Liver (tissue), 8 donors: ENCODE measurements at regions not wholly inside any gene's neighbourhood (a gene's known extent, or its start where the extent isn't known, plus 50 kb on each side); places are given as distances from the start of the nearest gene placed in this dataset.
A peak's percentile ranks its signal among the peaks of the same experiment; 100 is the strongest.

Experiments used
- DNase-seq: peaks from one replicate; pipeline ENCODE4 v3.0.0-alpha.2; 2017; ENCODE audit warnings: low spot score
- H3K27ac ChIP-seq, 2 donors: one replicate each; pipeline ENCODE4 v1.7.0; 2013; ENCODE audit warnings: inconsistent platforms in 2 of 2, low read length in 2 of 2, control low read depth in 1 of 2, low read depth in 1 of 2, mild to moderate bottlenecking in 1 of 2
- H3K27me3 ChIP-seq, 4 donors: one replicate each; pipeline versions ENCODE4 v1.6.1 to v1.7.0; 2013; ENCODE audit warnings: low read length in 3 of 4, inconsistent platforms in 1 of 4, mild to moderate bottlenecking in 1 of 4, moderate library complexity in 1 of 4; ENCODE audit not compliant: control insufficient read depth in 4 of 4, insufficient read depth in 4 of 4
- H3K36me3 ChIP-seq, 4 donors: one replicate each; pipeline versions ENCODE4 v1.6.1 to v1.7.0; 2013; ENCODE audit warnings: low read length in 3 of 4, mild to moderate bottlenecking in 3 of 4, low read depth in 1 of 4, moderate library complexity in 1 of 4; ENCODE audit not compliant: control insufficient read depth in 4 of 4, insufficient read depth in 3 of 4
- H3K4me1 ChIP-seq, 4 donors: one replicate each; pipeline versions ENCODE4 v1.6.1 to v1.7.0; 2013; ENCODE audit warnings: low read length in 3 of 4, mild to moderate bottlenecking in 3 of 4, moderate library complexity in 1 of 4; ENCODE audit not compliant: control insufficient read depth in 4 of 4, insufficient read depth in 4 of 4
- H3K4me3 ChIP-seq, 3 donors: one replicate each; pipeline versions ENCODE4 v1.6.1 to v1.7.0; 2013; ENCODE audit warnings: low read length in 3 of 3, control low read depth in 1 of 3, low read depth in 1 of 3, mild to moderate bottlenecking in 1 of 3
- H3K9ac ChIP-seq, 2 donors: one replicate each; pipeline ENCODE4 v1.7.0; 2013; ENCODE audit warnings: low read length in 2 of 2, mild to moderate bottlenecking in 2 of 2, moderate library complexity in 2 of 2, control low read depth in 1 of 2, low read depth in 1 of 2
- H3K9me3 ChIP-seq, 4 donors: one replicate each; pipeline versions ENCODE4 v1.6.1 to v1.7.0; 2013; ENCODE audit warnings: low read length in 3 of 4; ENCODE audit not compliant: control insufficient read depth in 4 of 4
- FOXA1 ChIP-seq: IDR thresholded peaks from 2 replicates; pipeline ENCODE4 v1.6.1; 2016; ENCODE audit warnings: antibody characterized with exemption
- FOXA2 ChIP-seq: IDR thresholded peaks from 2 replicates; pipeline ENCODE4 v1.6.1; 2016; ENCODE audit warnings: antibody characterized with exemption
- GABPA ChIP-seq, 2 donors: IDR thresholded peaks in 1 of 2; conservative IDR thresholded peaks in 1 of 2; 2 replicates each; pipeline ENCODE4 v1.6.1; 2016; ENCODE audit warnings: antibody characterized with exemption in 2 of 2, mild to moderate bottlenecking in 1 of 2, moderate library complexity in 1 of 2
- HNF4A ChIP-seq, 2 donors: conservative IDR thresholded peaks; 2 replicates each; pipeline ENCODE4 v1.6.1; 2016; ENCODE audit warnings: antibody characterized with exemption in 2 of 2, mild to moderate bottlenecking in 2 of 2
- HNF4G ChIP-seq: IDR thresholded peaks from 2 replicates; pipeline ENCODE4 v1.6.1; 2016; ENCODE audit warnings: antibody characterized with exemption
- JUND ChIP-seq, 2 donors: IDR thresholded peaks; 2 replicates each; pipeline ENCODE4 v1.6.1; 2016; ENCODE audit warnings: antibody characterized with exemption in 2 of 2
- NR2F2 ChIP-seq: IDR thresholded peaks from 2 replicates; pipeline ENCODE4 v1.6.1; 2016; ENCODE audit warnings: antibody characterized with exemption
- RAD21 ChIP-seq, 2 donors: IDR thresholded peaks; 2 replicates each; pipeline ENCODE4 v1.6.1; 2016; ENCODE audit warnings: antibody characterized with exemption in 2 of 2, mild to moderate bottlenecking in 2 of 2
- RXRA ChIP-seq, 2 donors: IDR thresholded peaks; 2 replicates each; pipeline ENCODE4 v1.6.1; 2017 to 2018; ENCODE audit warnings: antibody characterized with exemption in 2 of 2, mild to moderate bottlenecking in 1 of 2
- SP1 ChIP-seq: IDR thresholded peaks from 2 replicates; pipeline ENCODE4 v1.6.1; 2018; ENCODE audit warnings: antibody characterized with exemption, mild to moderate bottlenecking
- YY1 ChIP-seq: IDR thresholded peaks from 2 replicates; pipeline ENCODE4 v1.6.1; 2016; ENCODE audit warnings: antibody characterized with exemption, mild to moderate bottlenecking
- WGBS: extraction: QIAGEN DNeasy Blood & Tissue Kit; methylation state at CpG from one replicate; pipeline ENCODE4 v1.1.7; 2013; 5-methylcytosine and 5-hydroxymethylcytosine counted together
- TF ChIP-seq, protein P1 (sequence below): IDR thresholded peaks from 2 replicates; pipeline ENCODE4 v1.6.1; 2016; ENCODE audit warnings: antibody characterized with exemption
- TF ChIP-seq, protein P2 (sequence below): fragments of 150-350 bp; IDR thresholded peaks from 2 replicates; pipeline ENCODE4 v1.5.1; 2017; ENCODE audit warnings: improper control_type of control experiment, low read depth, low read length; ENCODE audit not compliant: missing input control
- TF ChIP-seq, protein P3 (sequence below): IDR thresholded peaks from 2 replicates; pipeline ENCODE4 v1.6.1; 2016; ENCODE audit warnings: antibody characterized with exemption
- TF ChIP-seq, protein P4 (sequence below): IDR thresholded peaks from 2 replicates; pipeline ENCODE4 v1.6.1; 2016; ENCODE audit warnings: antibody characterized with exemption
- donor health status: healthy.
- donor health status: healthy.
- donor health status: healthy.
- donor health status: healthy.
- donor health status: healthy.

DNA sequence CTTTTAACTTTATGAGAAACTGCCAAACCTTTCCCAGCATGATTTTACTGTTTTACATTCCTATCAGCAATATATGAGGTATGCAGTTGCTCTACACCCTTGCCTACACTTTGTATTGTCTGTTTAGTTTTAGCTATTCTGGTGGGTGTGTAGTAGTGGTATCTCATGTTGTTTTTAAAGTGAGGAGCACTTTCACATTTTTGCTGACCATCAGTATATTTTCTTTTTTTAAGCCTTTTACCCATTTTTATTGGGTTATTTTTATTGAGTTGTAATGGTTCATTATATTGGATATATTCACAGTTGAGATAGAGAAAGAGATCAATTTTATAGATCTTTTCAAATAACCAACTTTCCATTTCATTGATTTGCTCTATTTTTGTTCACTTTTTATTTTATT lies 102.4 kb downstream of the BARX1 start:
- no peaks in the 10 kb centered on the region for H3K36me3 ChIP-seq
- H3K4me3 ChIP-seq = no peak overlapping the region
- peaks cover 0 to 4% (median 1%) of the 10 kb centered on the region in 4 donors for H3K27me3 ChIP-seq
- no peak overlapping the region for H3K9ac ChIP-seq
- H3K4me1 ChIP-seq = no peaks in the 10 kb centered on the region
- TF ChIP-seq NR2F2 (no peak), SP1 (no peak), FOXA1 (no peak), FOXA2 (no peak), HNF4A (conservative IDR thresholded peaks at IDR 0.05) (no peak), RAD21 (IDR thresholded peaks at IDR 0.05) (no peak)
- TF ChIP-seq, protein P1, sequence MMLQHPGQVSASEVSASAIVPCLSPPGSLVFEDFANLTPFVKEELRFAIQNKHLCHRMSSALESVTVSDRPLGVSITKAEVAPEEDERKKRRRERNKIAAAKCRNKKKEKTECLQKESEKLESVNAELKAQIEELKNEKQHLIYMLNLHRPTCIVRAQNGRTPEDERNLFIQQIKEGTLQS = no peak
- no peak overlapping the region for H3K27ac ChIP-seq
- DNase-seq = no peak
- peaks cover 0 to 9% (median 3%) of the 10 kb centered on the region in 4 donors for H3K9me3 ChIP-seq

DNA sequence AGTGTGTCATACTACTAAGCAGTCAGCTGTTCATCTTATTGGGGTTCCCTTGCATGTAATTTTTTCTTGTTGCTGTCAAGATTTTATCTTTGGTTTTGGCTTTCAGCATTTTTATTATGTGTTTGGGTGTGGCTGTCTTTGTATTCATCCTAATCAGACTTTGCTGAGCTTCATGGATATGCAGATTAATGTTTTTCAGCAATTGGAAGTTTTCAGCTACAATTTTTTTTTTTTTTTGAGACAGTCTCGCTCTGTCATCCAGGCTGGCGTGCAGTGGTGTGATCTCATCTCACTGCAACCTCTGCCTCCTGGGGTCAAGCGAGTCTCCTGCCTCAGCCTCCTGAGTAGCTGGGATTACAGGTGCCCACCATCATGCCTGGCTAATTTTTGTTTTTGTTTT lies 108.8 kb downstream of the BARX1 start:
- no peak overlapping the region for H3K9ac ChIP-seq
- 87% methylated on average over 3 of the region's 3 CpGs for WGBS
- no peak overlapping the region for H3K27ac ChIP-seq
- DNase-seq = no peak
- no peak overlapping the region for H3K4me3 ChIP-seq
- peaks cover 2 to 7% (median 4%) of the 10 kb centered on the region in 4 donors for H3K9me3 ChIP-seq
- H3K27me3 ChIP-seq = peaks cover 0 to 3% (median 0%) of the 10 kb centered on the region in 4 donors
- TF ChIP-seq HNF4G = no peak
- TF ChIP-seq, protein P2, sequence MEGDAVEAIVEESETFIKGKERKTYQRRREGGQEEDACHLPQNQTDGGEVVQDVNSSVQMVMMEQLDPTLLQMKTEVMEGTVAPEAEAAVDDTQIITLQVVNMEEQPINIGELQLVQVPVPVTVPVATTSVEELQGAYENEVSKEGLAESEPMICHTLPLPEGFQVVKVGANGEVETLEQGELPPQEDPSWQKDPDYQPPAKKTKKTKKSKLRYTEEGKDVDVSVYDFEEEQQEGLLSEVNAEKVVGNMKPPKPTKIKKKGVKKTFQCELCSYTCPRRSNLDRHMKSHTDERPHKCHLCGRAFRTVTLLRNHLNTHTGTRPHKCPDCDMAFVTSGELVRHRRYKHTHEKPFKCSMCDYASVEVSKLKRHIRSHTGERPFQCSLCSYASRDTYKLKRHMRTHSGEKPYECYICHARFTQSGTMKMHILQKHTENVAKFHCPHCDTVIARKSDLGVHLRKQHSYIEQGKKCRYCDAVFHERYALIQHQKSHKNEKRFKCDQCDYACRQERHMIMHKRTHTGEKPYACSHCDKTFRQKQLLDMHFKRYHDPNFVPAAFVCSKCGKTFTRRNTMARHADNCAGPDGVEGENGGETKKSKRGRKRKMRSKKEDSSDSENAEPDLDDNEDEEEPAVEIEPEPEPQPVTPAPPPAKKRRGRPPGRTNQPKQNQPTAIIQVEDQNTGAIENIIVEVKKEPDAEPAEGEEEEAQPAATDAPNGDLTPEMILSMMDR = no peak
- no peak for TF ChIP-seq RAD21 (IDR thresholded peaks at IDR 0.05)
- H3K36me3 ChIP-seq = no peaks in the 10 kb centered on the region
- H3K4me1 ChIP-seq = no peaks in the 10 kb centered on the region

DNA sequence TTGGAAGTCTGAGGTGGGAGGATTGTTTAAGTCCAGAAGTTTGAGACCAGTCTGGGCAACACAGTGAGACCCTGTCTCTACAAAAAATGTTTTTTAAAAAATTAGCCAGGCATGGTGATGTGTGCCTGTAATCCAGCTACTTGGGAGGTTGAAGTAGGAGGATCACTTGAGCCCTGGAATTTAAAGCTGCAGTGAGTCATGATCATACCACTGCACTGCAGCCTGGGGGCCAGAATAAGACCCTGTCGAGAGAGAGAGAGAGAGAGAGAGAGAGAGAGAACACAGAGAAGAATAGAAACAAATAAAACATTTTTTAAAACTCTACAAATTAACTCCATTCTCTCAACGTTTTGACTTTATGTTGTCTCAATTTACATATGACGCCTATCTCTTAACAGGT lies 111.8 kb downstream of the BARX1 start:
- no peak overlapping the region for H3K4me3 ChIP-seq
- peaks cover 0 to 3% (median 0%) of the 10 kb centered on the region in 4 donors for H3K27me3 ChIP-seq
- TF ChIP-seq YY1 = no peak
- H3K27ac ChIP-seq = no peak overlapping the region
- peaks cover 2 to 4% (median 3%) of the 10 kb centered on the region in 4 donors for H3K9me3 ChIP-seq
- WGBS = 61% methylated on average over 3 of the region's 3 CpGs
- H3K36me3 ChIP-seq = no peaks in the 10 kb centered on the region
- H3K9ac ChIP-seq = no peak overlapping the region
- H3K4me1 ChIP-seq = no peaks in the 10 kb centered on the region
- no peak for DNase-seq

DNA sequence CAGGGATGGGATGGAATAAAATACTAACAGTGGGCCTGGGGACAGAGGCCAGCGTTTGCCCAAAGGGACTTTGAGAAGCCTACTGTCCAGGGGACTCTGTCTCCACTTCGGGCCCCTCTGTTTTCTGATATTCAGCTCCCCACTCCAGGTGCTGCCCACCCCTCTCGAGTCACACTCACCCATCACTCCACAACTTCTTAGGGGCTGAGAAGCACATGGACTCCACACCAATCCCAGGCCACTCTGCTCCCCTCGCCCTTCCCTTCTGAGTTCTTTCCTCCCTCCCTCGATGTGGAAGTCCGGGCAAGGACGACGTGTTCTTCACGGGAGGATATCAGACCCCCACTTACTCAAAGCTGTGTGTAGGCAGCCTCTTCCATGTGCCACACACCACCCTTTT lies 124.5 kb downstream of the BARX1 start:
- peaks cover 0 to 4% (median 1%) of the 10 kb centered on the region in 4 donors for H3K27me3 ChIP-seq

More for the DNA sequence above, 124.5 kb downstream of the BARX1 start:
- 73% methylated on average over 9 of the region's 9 CpGs for WGBS
- no peak overlapping the region for H3K9ac ChIP-seq
- H3K4me3 ChIP-seq = no peak overlapping the region
- H3K27ac ChIP-seq = no peak overlapping the region
- TF ChIP-seq, protein P3, sequence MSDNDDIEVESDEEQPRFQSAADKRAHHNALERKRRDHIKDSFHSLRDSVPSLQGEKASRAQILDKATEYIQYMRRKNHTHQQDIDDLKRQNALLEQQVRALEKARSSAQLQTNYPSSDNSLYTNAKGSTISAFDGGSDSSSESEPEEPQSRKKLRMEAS = no peak
- TF ChIP-seq, protein P4, sequence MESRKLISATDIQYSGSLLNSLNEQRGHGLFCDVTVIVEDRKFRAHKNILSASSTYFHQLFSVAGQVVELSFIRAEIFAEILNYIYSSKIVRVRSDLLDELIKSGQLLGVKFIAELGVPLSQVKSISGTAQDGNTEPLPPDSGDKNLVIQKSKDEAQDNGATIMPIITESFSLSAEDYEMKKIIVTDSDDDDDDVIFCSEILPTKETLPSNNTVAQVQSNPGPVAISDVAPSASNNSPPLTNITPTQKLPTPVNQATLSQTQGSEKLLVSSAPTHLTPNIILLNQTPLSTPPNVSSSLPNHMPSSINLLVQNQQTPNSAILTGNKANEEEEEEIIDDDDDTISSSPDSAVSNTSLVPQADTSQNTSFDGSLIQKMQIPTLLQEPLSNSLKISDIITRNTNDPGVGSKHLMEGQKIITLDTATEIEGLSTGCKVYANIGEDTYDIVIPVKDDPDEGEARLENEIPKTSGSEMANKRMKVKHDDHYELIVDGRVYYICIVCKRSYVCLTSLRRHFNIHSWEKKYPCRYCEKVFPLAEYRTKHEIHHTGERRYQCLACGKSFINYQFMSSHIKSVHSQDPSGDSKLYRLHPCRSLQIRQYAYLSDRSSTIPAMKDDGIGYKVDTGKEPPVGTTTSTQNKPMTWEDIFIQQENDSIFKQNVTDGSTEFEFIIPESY = no peak
- TF ChIP-seq FOXA2 (no peak), GABPA (IDR thresholded peaks at IDR 0.05 in 1 of 2, conservative IDR thresholded peaks at IDR 0.05 in 1 of 2) (no peak), HNF4A (conservative IDR thresholded peaks at IDR 0.05) (no peak), NR2F2 (no peak), JUND (IDR thresholded peaks at IDR 0.05) (no peak), RAD21 (IDR thresholded peaks at IDR 0.05) (no peak), RXRA (IDR thresholded peaks at IDR 0.05) (no peak), YY1 (no peak), HNF4G (no peak)
- TF ChIP-seq, protein P2 = no peak
- H3K4me1 ChIP-seq = peaks cover 0 to 2% (median 0%) of the 10 kb centered on the region in 4 donors
- H3K36me3 ChIP-seq = no peaks in the 10 kb centered on the region
- H3K9me3 ChIP-seq = peaks cover 0 to 5% (median 0%) of the 10 kb centered on the region in 4 donors
- peak; percentile 14 for DNase-seq
